DOHH2 (cell line): ENCODE measurements at regions not wholly inside any gene's neighbourhood (a gene's known extent, or its start where the extent isn't known, plus 50 kb on each side); places are given as distances from the start of the nearest gene placed in this dataset.

ENCODE experiments used
- H3F3A ChIP-seq: fragments of 200-600 bp; sonication (generic), shearing (Covaris generic); 2 replicates; pipeline ENCODE4 v1.6.0; 2016; ENCODE audit warnings: antibody characterized with exemption, mild to moderate bottlenecking; ENCODE audit not compliant: control insufficient read depth, insufficient read depth
- H3K27ac ChIP-seq: fragments of 200-600 bp; sonication (generic); 2 replicates; pipeline ENCODE4 v1.5.1; 2014; ENCODE audit warnings: low read depth, mild to moderate bottlenecking, low read length, moderate library complexity
- H3K27me3 ChIP-seq: fragments of 200-600 bp; sonication (generic); 2 replicates; pipeline ENCODE4 v1.6.1; 2014; ENCODE audit warnings: mild to moderate bottlenecking, low read length, mixed read lengths; ENCODE audit not compliant: control insufficient read depth
- H3K36me3 ChIP-seq: fragments of 200-600 bp; sonication (generic); 2 replicates; pipeline ENCODE4 v1.6.1; 2014; ENCODE audit warnings: mild to moderate bottlenecking, low read length, moderate library complexity, mixed read lengths; ENCODE audit not compliant: control insufficient read depth
- H3K4me1 ChIP-seq: fragments of 200-600 bp; sonication (generic); 2 replicates; pipeline ENCODE4 v1.6.1; 2014; ENCODE audit warnings: mild to moderate bottlenecking, low read length, mixed read lengths; ENCODE audit not compliant: control insufficient read depth
- H3K4me2 ChIP-seq: fragments of 200-600 bp; sonication (generic); 2 replicates; pipeline ENCODE4 v1.6.0; 2014; ENCODE audit warnings: mild to moderate bottlenecking, low read length, moderate library complexity
- H3K4me3 ChIP-seq: fragments of 200-600 bp; sonication (generic); 2 replicates; pipeline ENCODE4 v1.5.1; 2014; ENCODE audit warnings: mild to moderate bottlenecking, low read length, mixed read lengths
- H3K79me2 ChIP-seq: fragments of 200-600 bp; sonication (generic); 2 replicates; pipeline ENCODE4 v1.6.1; 2014; ENCODE audit warnings: mild to moderate bottlenecking, low read length, mixed read lengths; ENCODE audit not compliant: control insufficient read depth
- H3K9me2 ChIP-seq: fragments of 200-600 bp; sonication (generic); replicated peaks from 2 replicates; pipeline ENCODE4 v1.6.1; 2014; ENCODE audit warnings: mild to moderate bottlenecking, low read length, mixed read lengths; ENCODE audit not compliant: control insufficient read depth
- H3K9me3 ChIP-seq: fragments of 200-600 bp; sonication (generic); 2 replicates; pipeline ENCODE4 v1.6.1; 2014; ENCODE audit warnings: antibody characterized with exemption, low read length, mixed read lengths; ENCODE audit not compliant: control insufficient read depth, insufficient read depth
- H4K20me1 ChIP-seq: fragments of 200-600 bp; sonication (generic); 2 replicates; pipeline ENCODE4 v1.6.0; 2014; ENCODE audit warnings: low read depth, mild to moderate bottlenecking, antibody characterized with exemption, low read length, moderate library complexity; ENCODE audit not compliant: control insufficient read depth, insufficient read depth
- EZH2phosphoT487 ChIP-seq: fragments of 200-600 bp; sonication (generic); IDR thresholded peaks from 2 replicates; pipeline ENCODE4 v1.6.1; 2017; ENCODE audit warnings: borderline replicate concordance, mild to moderate bottlenecking, antibody characterized with exemption, low read length, moderate library complexity, mixed read lengths
- TF ChIP-seq, protein P1 (sequence below): fragments of 200-600 bp; sonication (generic); IDR thresholded peaks from one replicate; pipeline ENCODE4 v1.5.1; 2014; ENCODE audit warnings: antibody characterized with exemption, mild to moderate bottlenecking, low read depth, low read length; ENCODE audit not compliant: poor library complexity, severe bottlenecking

GRCh38 chr12:124170760-124171159, 124.1 kb upstream of the RFLNA start:
- Histone ChIP-seq H3K4me1 (no peaks in the 10 kb centered on the region), H3K4me2 (no peak overlapping the region), H3K27ac (no peak overlapping the region), H3F3A (no peaks in the 10 kb centered on the region), H3K9me2 (no peaks in the 10 kb centered on the region), H3K79me2 (no peaks in the 10 kb centered on the region), H3K9me3 (no peaks in the 10 kb centered on the region), H3K27me3 (no peaks in the 10 kb centered on the region), H3K36me3 (no peaks in the 10 kb centered on the region), H4K20me1 (no peaks in the 10 kb centered on the region), H3K4me3 (no peak overlapping the region)
- TF ChIP-seq, protein P1, sequence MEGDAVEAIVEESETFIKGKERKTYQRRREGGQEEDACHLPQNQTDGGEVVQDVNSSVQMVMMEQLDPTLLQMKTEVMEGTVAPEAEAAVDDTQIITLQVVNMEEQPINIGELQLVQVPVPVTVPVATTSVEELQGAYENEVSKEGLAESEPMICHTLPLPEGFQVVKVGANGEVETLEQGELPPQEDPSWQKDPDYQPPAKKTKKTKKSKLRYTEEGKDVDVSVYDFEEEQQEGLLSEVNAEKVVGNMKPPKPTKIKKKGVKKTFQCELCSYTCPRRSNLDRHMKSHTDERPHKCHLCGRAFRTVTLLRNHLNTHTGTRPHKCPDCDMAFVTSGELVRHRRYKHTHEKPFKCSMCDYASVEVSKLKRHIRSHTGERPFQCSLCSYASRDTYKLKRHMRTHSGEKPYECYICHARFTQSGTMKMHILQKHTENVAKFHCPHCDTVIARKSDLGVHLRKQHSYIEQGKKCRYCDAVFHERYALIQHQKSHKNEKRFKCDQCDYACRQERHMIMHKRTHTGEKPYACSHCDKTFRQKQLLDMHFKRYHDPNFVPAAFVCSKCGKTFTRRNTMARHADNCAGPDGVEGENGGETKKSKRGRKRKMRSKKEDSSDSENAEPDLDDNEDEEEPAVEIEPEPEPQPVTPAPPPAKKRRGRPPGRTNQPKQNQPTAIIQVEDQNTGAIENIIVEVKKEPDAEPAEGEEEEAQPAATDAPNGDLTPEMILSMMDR: no peak
- no peak for TF ChIP-seq EZH2phosphoT487

- no peaks in the 10 kb centered on the region for H3K79me2 ChIP-seq
- H3K4me2 ChIP-seq: no peak overlapping the region
- H4K20me1 ChIP-seq: no peaks in the 10 kb centered on the region
- H3K9me3 ChIP-seq: no peaks in the 10 kb centered on the region
- no peak for TF ChIP-seq EZH2phosphoT487
- TF ChIP-seq, protein P1: no peak
- H3K9me2 ChIP-seq: no peaks in the 10 kb centered on the region
- no peak overlapping the region for H3K27ac ChIP-seq
- no peaks in the 10 kb centered on the region for H3K27me3 ChIP-seq
- no peaks in the 10 kb centered on the region for H3K4me1 ChIP-seq
- no peaks in the 10 kb centered on the region for H3K36me3 ChIP-seq
- no peaks in the 10 kb centered on the region for H3F3A ChIP-seq
- no peak overlapping the region for H3K4me3 ChIP-seq
Observed at GRCh38 chr12:124171231-124171979, 123.5 kb upstream of the RFLNA start.

DNA sequence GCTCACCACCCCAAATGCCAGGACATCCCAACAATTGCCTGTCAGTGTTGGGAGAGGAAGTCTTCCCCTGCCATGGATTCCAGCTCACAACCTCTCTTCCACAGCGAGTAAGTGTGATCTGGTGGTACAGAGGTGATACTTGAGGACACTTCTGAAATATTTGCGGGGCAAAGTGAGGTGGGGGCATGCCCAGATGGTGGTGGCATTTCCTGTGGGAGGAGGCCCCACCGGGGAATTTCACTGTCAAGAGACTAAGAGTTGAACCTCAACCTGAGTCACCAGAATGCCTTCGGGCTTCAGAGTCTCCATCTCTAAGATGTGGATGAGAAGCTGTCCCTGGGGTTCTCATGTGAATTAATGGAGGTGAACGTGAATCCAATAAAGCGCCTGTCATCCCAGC, 122.3 kb upstream of the RFLNA start:
- no peaks in the 10 kb centered on the region for H3F3A ChIP-seq
- no peak overlapping the region for H3K4me2 ChIP-seq
- H3K9me3 ChIP-seq: no peaks in the 10 kb centered on the region
- no peak overlapping the region for H3K4me3 ChIP-seq
- H3K27ac ChIP-seq: no peak overlapping the region
- TF ChIP-seq, protein P1: no peak
- no peak for TF ChIP-seq EZH2phosphoT487
- no peaks in the 10 kb centered on the region for H3K4me1 ChIP-seq
- no peaks in the 10 kb centered on the region for H3K9me2 ChIP-seq
- no peaks in the 10 kb centered on the region for H3K36me3 ChIP-seq
- no peaks in the 10 kb centered on the region for H3K27me3 ChIP-seq
- no peaks in the 10 kb centered on the region for H3K79me2 ChIP-seq
- H4K20me1 ChIP-seq: no peaks in the 10 kb centered on the region
